Breast epithelium (tissue), 4 donors: ENCODE measurements at regions not wholly inside any gene's neighbourhood (a gene's known extent, or its start where the extent isn't known, plus 50 kb on each side); places are given as distances from the start of the nearest gene placed in this dataset.

Experiments used
- DNase-seq, 2 donors: peaks; one replicate each; pipeline ENCODE4 v3.0.0-alpha.2; 2019; ENCODE audit warnings: low spot score in 2 of 2
- H3K27ac ChIP-seq, 2 donors: fragments of 200-600 bp; sonication (generic) in 1 of 2; one replicate each; pipeline ENCODE4 v1.5.1; 2016 to 2019; ENCODE audit warnings: mild to moderate bottlenecking in 1 of 2
- H3K27me3 ChIP-seq, 2 donors: fragments of 200-600 bp; sonication (generic) in 1 of 2; one replicate each; pipeline versions ENCODE4 v1.5.1 to v1.6.0; 2017 to 2019; ENCODE audit warnings: control low read depth in 1 of 2, mild to moderate bottlenecking in 1 of 2
- H3K36me3 ChIP-seq: fragments of 200-600 bp; one replicate; pipeline ENCODE4 v1.5.1; 2019
- H3K4me1 ChIP-seq, 2 donors: fragments of 200-600 bp; sonication (generic); one replicate each; pipeline ENCODE4 v1.5.1; 2016 to 2019; ENCODE audit warnings: control low read depth in 1 of 2
- H3K4me3 ChIP-seq, 3 donors: fragments of 200-600 bp; sonication (generic); 1 replicate in 2 of 3; 2 replicates in 1 of 3; pipeline ENCODE4 v1.5.1; 2016 to 2019; ENCODE audit warnings: mild to moderate bottlenecking in 3 of 3, moderate library complexity in 2 of 3
- H3K9me3 ChIP-seq, 2 donors: fragments of 200-600 bp; sonication (generic) in 1 of 2; one replicate each; pipeline ENCODE4 v1.5.1; 2016 to 2019; ENCODE audit warnings: control low read depth in 1 of 2
- CTCF ChIP-seq, 3 donors: fragments of 450-650 bp; IDR thresholded peaks; one replicate each; pipeline ENCODE4 v1.5.1; 2016 to 2017; ENCODE audit warnings: antibody characterized with exemption in 3 of 3, mild to moderate bottlenecking in 3 of 3, moderate library complexity in 3 of 3
- POLR2A ChIP-seq: fragments of 450-650 bp; IDR thresholded peaks from one replicate; pipeline ENCODE4 v1.6.1; 2016; ENCODE audit warnings: antibody characterized with exemption, mild to moderate bottlenecking, moderate library complexity
- POLR2AphosphoS5 ChIP-seq, 3 donors: sonication (generic); formaldehyde crosslinking; IDR thresholded peaks; one replicate each; pipeline ENCODE4 v1.6.1; 2017; ENCODE audit warnings: antibody characterized with exemption in 3 of 3
- intact Hi-C: fragments of 100-400 bp; cut with DNase I; formaldehyde crosslinking; loops from one replicate; pipeline ENCODE4 v1.15.1; 2023; ENCODE audit warnings: low total_unique reads

GRCh38 chr4:10321931-10322330 is 135.3 kb downstream of the ZNF518B start:
- Histone ChIP-seq H3K4me1 (no peaks in the 10 kb centered on the region), H3K4me3 (no peak overlapping the region), H3K27me3 (peaks cover 0 to 3% of the 10 kb centered on the region in 2 donors), H3K27ac (no peak overlapping the region), H3K9me3 (no peaks in the 10 kb centered on the region), H3K36me3 (no peaks in the 10 kb centered on the region)
- intact Hi-C loops, result no loop called here
- TF ChIP-seq POLR2AphosphoS5 (IDR thresholded peaks at IDR 0.05) (no peak), CTCF (IDR thresholded peaks at IDR 0.05) (no peak), POLR2A (no peak)
- DNase-seq, result no peak

GRCh38 chr4:10320130-10320529 is 137.1 kb downstream of the ZNF518B start:
- H3K4me1 ChIP-seq, result no peaks in the 10 kb centered on the region
- no peaks in the 10 kb centered on the region for H3K36me3 ChIP-seq
- H3K9me3 ChIP-seq, result no peaks in the 10 kb centered on the region
- no peak overlapping the region for H3K27ac ChIP-seq
- peaks cover 0 to 3% of the 10 kb centered on the region in 2 donors for H3K27me3 ChIP-seq
- H3K4me3 ChIP-seq, result no peak overlapping the region
- intact Hi-C loops, result no loop called here
- TF ChIP-seq POLR2A, result no peak
- DNase-seq, result no peak

- Histone ChIP-seq H3K27me3 (no peaks in the 10 kb centered on the region), H3K4me1 (no peaks in the 10 kb centered on the region), H3K27ac (no peak overlapping the region), H3K36me3 (no peaks in the 10 kb centered on the region), H3K9me3 (no peaks in the 10 kb centered on the region), H3K4me3 (no peak overlapping the region)
- intact Hi-C loops, result loop anchor here (5.0 kb wide), 1 partner anchor 310 kb away; no protein-coding TSS in a partner anchor
- DNase-seq, result no peak
- no peak for TF ChIP-seq POLR2AphosphoS5 (IDR thresholded peaks at IDR 0.05)
- TF ChIP-seq CTCF (IDR thresholded peaks at IDR 0.05), result no peak
- no peak for TF ChIP-seq POLR2A
Measured at GRCh38 chr4:10317345-10317744, 139.9 kb downstream of the ZNF518B start.

GRCh38 chr4:10316851-10317250 is 140.4 kb downstream of the ZNF518B start:
- no peaks in the 10 kb centered on the region for H3K9me3 ChIP-seq
- no peaks in the 10 kb centered on the region for H3K27me3 ChIP-seq
- H3K4me1 ChIP-seq, result no peaks in the 10 kb centered on the region
- DNase-seq, result no peak
- H3K27ac ChIP-seq, result no peak overlapping the region
- TF ChIP-seq POLR2A, result no peak
- no peak for TF ChIP-seq POLR2AphosphoS5 (IDR thresholded peaks at IDR 0.05)
- TF ChIP-seq CTCF (IDR thresholded peaks at IDR 0.05), result no peak
- intact Hi-C loops, result loop anchor here (5.0 kb wide), 1 partner anchor 310 kb away; no protein-coding TSS in a partner anchor
- H3K36me3 ChIP-seq, result no peaks in the 10 kb centered on the region
- H3K4me3 ChIP-seq, result no peak overlapping the region

GRCh38 chr4:10315638-10316037 is 141.6 kb downstream of the ZNF518B start:
- TF ChIP-seq POLR2AphosphoS5 (IDR thresholded peaks at IDR 0.05), result no peak
- TF ChIP-seq CTCF (IDR thresholded peaks at IDR 0.05), result no peak
- no peak for TF ChIP-seq POLR2A
- Histone ChIP-seq H3K36me3 (no peaks in the 10 kb centered on the region), H3K27me3 (no peaks in the 10 kb centered on the region), H3K27ac (no peak overlapping the region), H3K9me3 (no peaks in the 10 kb centered on the region), H3K4me3 (no peak overlapping the region), H3K4me1 (no peaks in the 10 kb centered on the region)
- DNase-seq, result no peak
- intact Hi-C loops, result loop anchor here (5.0 kb wide), 1 partner anchor 312 kb away; no protein-coding TSS in a partner anchor

GRCh38 chr4:10312568-10312967 is 144.7 kb downstream of the ZNF518B start:
- no peak overlapping the region for H3K4me3 ChIP-seq
- H3K9me3 ChIP-seq, result no peaks in the 10 kb centered on the region
- no peaks in the 10 kb centered on the region for H3K4me1 ChIP-seq
- TF ChIP-seq POLR2A, result no peak
- no peaks in the 10 kb centered on the region for H3K27me3 ChIP-seq
- no peak overlapping the region for H3K27ac ChIP-seq
- no peaks in the 10 kb centered on the region for H3K36me3 ChIP-seq
- intact Hi-C loops, result no loop called here
- no peak for DNase-seq
